HG02852 (cell line): ENCODE measurements at regions not wholly inside any gene's neighbourhood (a gene's known extent, or its start where the extent isn't known, plus 50 kb on each side); places are given as distances from the start of the nearest gene placed in this dataset.
"Not testable (repeated sequence)": the region's sequence is repeated elsewhere in the genome, so short reads cannot be mapped to it uniquely, and the experiment has no call there.

Source experiments
- ATAC-seq: cut with Tn5 transposase; IDR thresholded peaks from one replicate; pipeline ENCODE4 v1.9.1; 2021; ENCODE audit warnings: mild to moderate bottlenecking, moderate library complexity; ENCODE audit not compliant: unreplicated experiment

DNA sequence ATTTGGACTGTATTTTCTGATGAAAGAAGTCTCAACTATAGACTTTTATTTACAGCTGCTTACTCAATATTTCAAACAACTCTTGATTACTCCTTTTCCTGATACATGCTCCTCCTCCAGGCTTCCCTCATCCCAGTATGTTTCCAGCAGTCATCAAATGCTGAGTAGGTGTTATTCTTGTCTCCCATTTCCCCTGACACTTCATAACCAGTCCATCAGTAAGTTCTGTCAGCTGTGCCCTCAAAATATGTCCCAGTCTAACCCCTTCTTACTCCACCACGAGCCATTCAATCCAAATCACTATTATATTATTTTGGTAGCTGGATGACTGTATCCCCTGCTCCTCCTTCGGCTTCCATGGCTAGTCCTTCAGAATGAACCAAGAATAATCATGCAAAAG is 189.1 kb upstream of the DTNA start:
- ATAC-seq, result no peak

DNA sequence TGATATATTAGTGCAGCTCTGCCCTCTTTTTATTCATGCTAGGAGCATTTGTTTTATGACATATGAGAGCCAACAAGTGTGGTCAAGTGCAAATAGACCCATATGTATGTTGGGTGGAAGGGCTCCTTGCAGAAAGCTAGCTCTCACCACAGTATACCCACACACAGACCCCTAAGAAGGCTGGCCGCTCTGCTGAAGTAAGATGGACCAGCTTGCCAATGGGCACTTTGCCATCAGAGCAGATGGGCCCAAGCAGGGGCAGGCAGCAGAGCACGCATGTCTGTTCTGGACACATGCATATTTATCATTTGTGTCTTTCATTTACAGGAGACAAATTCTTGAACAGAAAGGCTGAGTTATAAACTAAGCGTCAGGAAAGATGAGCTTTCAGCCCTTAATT is 187.5 kb upstream of the DTNA start:
- ATAC-seq, result no peak

GRCh38 chr18:34525244-34525643 is 184.9 kb upstream of the DTNA start:
- no peak for ATAC-seq

DNA sequence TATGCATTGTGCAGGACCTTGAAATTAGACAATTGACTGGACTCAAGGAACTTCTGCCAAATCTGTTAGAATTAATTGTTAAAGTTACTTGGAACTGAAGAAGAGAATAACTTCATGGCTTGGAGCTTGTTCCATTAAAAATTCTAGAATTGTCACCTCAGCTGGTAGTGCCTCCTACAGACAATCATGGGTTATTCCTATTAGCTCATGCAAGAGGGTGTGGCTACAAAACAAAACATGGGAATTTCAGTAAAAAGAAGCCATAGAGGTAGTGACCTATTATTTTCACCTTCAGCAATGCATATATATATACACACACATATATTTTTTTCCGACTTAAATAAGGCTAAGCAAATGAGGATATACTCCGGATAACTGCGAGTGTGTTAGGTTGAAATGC is 181.9 kb upstream of the DTNA start:
- ATAC-seq, result no peak

- ATAC-seq, result no peak
Observed at GRCh38 chr18:34529358-34530335, 180.5 kb upstream of the DTNA start.

DNA sequence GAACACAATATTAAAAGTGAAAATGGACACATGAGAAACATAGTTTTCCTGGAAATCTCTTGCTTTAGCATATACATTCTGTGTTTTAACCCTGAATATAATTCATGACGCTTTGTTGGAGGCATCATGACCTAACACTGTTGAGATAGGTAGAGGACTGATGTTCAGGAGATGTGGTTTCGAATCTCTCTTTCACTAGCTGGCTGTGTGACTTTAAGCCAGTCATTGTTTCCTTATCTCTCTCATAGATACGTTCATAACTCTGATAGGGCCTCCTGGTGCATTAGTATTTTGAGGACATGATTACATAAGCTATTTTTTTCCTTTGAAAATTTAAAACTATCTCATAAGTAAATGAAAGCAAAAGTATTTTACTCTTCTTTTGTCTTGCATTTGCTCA is 179.0 kb upstream of the DTNA start:
- ATAC-seq, result no peak

DNA sequence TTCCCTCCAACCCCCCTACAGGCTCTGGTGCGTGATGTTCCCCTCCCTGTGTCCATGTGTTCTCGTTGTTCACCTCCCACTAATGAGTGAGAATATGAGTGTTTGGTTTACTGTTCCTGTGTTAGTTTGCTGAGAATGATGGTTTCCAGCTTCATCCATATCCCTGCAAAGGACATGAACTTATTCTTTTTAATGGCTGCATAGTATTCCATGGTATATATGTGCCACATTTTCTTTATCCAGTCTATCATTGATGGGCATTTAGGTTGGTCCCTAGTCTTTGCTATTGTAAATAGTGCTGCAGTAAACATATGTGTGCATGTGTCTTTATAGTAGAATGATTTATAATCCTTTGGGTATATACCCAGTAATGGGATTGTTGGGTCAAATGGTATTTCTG is 175.5 kb upstream of the DTNA start:
- ATAC-seq, result not testable (repeated sequence)

- ATAC-seq, result no peak
Observed at GRCh38 chr18:34540897-34541296, 169.2 kb upstream of the DTNA start.

DNA sequence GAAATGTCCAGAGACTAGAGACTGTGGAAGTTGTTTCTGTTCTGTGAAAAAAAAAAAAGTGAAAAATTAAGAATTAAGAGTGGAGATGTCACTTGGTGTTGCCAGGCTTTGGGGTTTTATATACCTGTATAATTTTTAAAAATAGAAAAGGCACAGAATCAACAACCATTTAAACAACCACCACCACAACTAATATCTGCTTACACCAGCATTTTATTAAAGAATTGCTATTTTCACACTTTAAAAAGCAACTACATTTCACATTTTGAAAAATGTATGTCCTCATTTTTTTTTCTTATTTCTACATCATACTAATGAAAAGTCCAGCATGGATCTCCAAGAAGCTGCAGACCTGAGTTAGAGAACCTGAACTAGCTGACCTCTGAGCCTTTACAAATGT is 167.5 kb upstream of the DTNA start:
- ATAC-seq, result no peak

- ATAC-seq, result no peak
Observed at GRCh38 chr18:34543356-34543755, 166.7 kb upstream of the DTNA start.

DNA sequence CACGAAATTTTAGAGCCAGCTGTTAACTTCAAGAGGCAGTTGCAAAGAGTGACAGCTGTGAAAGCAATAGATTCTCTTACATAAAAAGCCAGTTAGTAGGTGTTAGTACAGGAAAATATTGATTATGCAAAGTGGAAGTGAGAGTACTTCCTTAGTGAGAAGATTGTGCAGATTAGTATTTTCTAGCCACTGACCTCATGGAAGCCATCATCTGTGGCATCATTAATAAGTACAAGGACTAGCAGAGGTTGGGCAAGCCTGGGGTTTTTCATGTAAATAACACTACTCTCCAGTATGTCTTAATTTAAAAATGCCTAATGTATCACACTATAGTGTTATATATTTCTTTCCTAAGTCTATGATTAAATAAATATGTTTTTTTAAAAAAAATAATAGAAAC is 166.2 kb upstream of the DTNA start:
- ATAC-seq, result no peak

- no peak for ATAC-seq
Observed at GRCh38 chr18:34544930-34545329, 165.2 kb upstream of the DTNA start.

GRCh38 chr18:34548120-34548972 is 161.8 kb upstream of the DTNA start:
- ATAC-seq, result no peak

GRCh38 chr18:34548973-34549294 is 161.2 kb upstream of the DTNA start:
- no peak for ATAC-seq

- ATAC-seq, result no peak
Observed at GRCh38 chr18:34549367-34549766, 160.7 kb upstream of the DTNA start.

GRCh38 chr18:34550156-34550555 is 159.9 kb upstream of the DTNA start:
- ATAC-seq, result no peak

DNA sequence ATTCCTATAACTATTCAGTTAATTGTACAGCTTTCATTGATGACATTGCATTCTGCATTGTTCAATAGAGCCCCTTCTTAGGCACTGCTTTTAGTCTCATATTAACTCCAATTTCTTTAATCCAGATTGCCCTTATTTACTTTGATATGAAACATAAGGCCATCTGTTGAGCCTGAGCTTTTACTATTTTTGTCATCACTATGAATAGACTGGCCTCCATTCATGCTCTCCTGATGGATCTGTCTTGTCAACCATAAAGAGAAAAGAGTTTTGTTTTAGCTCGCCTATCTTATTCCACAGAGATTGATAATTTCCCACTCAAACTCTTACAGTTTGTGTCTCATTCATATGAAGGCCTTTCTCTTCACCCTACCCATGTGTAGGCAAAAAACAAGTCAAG is 159.2 kb upstream of the DTNA start:
- ATAC-seq, result no peak

DNA sequence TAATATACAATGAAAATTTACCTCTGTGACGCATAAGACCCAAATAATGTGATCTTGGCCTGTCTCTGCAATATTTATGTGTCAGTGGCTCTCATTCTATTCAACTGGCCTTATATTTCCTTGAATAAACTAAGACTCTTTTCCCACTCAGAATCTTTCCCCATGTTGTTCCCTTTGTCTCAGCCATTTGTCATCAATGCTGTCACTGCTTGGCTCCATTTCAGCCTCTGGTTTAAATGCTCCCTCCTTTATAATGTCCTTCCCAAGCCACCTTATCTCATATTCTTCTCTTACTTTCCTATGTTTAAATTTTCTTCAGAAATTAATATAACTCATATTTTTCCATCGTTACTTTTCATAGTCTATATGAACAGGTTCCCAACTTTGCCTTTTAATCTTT is 158.3 kb upstream of the DTNA start:
- ATAC-seq, result no peak

- no peak for ATAC-seq
Observed at GRCh38 chr18:34562252-34562870, 147.7 kb upstream of the DTNA start.

GRCh38 chr18:34567857-34568256 is 142.2 kb upstream of the DTNA start:
- no peak for ATAC-seq

DNA sequence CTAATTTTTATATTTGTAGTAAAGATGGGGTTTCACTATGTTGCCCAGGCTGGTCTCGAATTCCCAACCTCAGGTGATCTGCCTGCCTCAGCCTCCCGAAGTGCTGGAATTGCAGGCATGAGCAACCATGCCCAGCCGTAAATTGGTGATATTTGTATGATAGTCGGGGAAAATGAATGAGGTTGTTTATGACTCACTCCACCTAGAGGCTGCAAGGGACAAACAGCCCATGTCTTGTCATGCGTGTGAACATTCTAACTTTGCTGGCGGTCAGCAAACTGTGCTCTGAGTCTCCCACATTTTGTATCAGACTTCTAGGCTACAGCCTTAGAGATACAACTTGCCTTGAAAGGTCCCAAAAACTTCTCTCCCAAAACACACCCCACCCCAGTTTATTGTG is 133.5 kb upstream of the DTNA start:
- no peak for ATAC-seq

- ATAC-seq, result no peak
Observed at GRCh38 chr18:34583895-34584294, 126.2 kb upstream of the DTNA start.
